A673 (cell line): ENCODE measurements at regions not wholly inside any gene's neighbourhood (a gene's known extent, or its start where the extent isn't known, plus 50 kb on each side); places are given as distances from the start of the nearest gene placed in this dataset.

ENCODE experiments used
- BruUV-seq: library from RNA; stranded (reverse); fragments of 400-500 nt; replicated peaks from 2 replicates; lab custom pipeline; 2021; lab: Mats Ljungman, UMichigan
- CTCF ChIA-PET: fragments of 300-600 bp; sonication (Branson Sonifier 250); formaldehyde crosslinking; loops from one replicate; lab custom pipeline; 2022; ENCODE audit warnings: antibody characterized with exemption; lab: Charles Lee
- POLR2A ChIA-PET: fragments of 300-600 bp; sonication (Branson Sonifier 250); formaldehyde crosslinking; loops from one replicate; lab custom pipeline; 2022; ENCODE audit warnings: antibody characterized with exemption; ENCODE audit not compliant: low non-redundant PET; lab: Charles Lee
- DNase-seq: peaks from one replicate; pipeline ENCODE4 v3.0.0-alpha.2; 2015; ENCODE audit warnings: low spot score
- H3K27ac ChIP-seq: fragments of 200-600 bp; sonication (generic); 2 replicates; pipeline ENCODE4 v1.5.1; 2016; ENCODE audit warnings: mixed run types, low read depth, mild to moderate bottlenecking, mixed read lengths, antibody characterized with exemption, low read length; ENCODE audit not compliant: poor library complexity, severe bottlenecking
- H3K27me3 ChIP-seq: fragments of 200-600 bp; sonication (generic); replicated peaks from 2 replicates; pipeline ENCODE4 v1.6.1; 2017; ENCODE audit warnings: mixed run types, low read depth, mild to moderate bottlenecking, mixed read lengths, antibody characterized with exemption, low read length; ENCODE audit not compliant: insufficient read depth, poor library complexity
- H3K36me3 ChIP-seq: fragments of 200-600 bp; sonication (generic); 2 replicates; pipeline ENCODE4 v1.6.1; 2016; ENCODE audit warnings: mixed run types, mild to moderate bottlenecking, mixed read lengths, antibody characterized with exemption, low read length; ENCODE audit not compliant: insufficient read depth, poor library complexity, severe bottlenecking
- H3K4me1 ChIP-seq: fragments of 200-600 bp; sonication (generic); 2 replicates; pipeline ENCODE4 v1.6.1; 2017; ENCODE audit warnings: mixed run types, mild to moderate bottlenecking, mixed read lengths, antibody characterized with exemption, low read length; ENCODE audit not compliant: insufficient read depth, poor library complexity, severe bottlenecking
- H3K4me3 ChIP-seq: fragments of 200-600 bp; sonication (generic); 2 replicates; pipeline ENCODE4 v1.5.1; 2016; ENCODE audit warnings: low read depth, mixed run types, mild to moderate bottlenecking, mixed read lengths, low read length; ENCODE audit not compliant: poor library complexity, severe bottlenecking
- H3K9me3 ChIP-seq: fragments of 200-600 bp; sonication (generic); 2 replicates; pipeline ENCODE4 v1.6.1; 2016; ENCODE audit warnings: mixed run types, low read depth, mild to moderate bottlenecking, mixed read lengths, antibody characterized with exemption, low read length; ENCODE audit not compliant: poor library complexity, severe bottlenecking
- EZH2 ChIP-seq: fragments of 200-600 bp; sonication (generic); IDR thresholded peaks from 2 replicates; pipeline ENCODE4 v1.6.1; 2017; ENCODE audit warnings: borderline replicate concordance, low read depth, mild to moderate bottlenecking, mixed read lengths, antibody characterized with exemption, low read length; ENCODE audit not compliant: poor library complexity, severe bottlenecking
- intact Hi-C: fragments of 100-400 bp; cut with micrococcal nuclease; formaldehyde crosslinking; loops from one replicate; pipeline ENCODE4 v1.10.0; 2022; ENCODE audit not compliant: unreplicated experiment
- TF ChIP-seq, protein P1 (sequence below): fragments of 300-800, 200-600 bp; sonication (generic); conservative IDR thresholded peaks from 2 replicates; pipeline ENCODE4 v1.5.1; 2017; ENCODE audit warnings: low read depth, mild to moderate bottlenecking, antibody characterized with exemption, low read length, moderate library complexity, mixed read lengths

DNA sequence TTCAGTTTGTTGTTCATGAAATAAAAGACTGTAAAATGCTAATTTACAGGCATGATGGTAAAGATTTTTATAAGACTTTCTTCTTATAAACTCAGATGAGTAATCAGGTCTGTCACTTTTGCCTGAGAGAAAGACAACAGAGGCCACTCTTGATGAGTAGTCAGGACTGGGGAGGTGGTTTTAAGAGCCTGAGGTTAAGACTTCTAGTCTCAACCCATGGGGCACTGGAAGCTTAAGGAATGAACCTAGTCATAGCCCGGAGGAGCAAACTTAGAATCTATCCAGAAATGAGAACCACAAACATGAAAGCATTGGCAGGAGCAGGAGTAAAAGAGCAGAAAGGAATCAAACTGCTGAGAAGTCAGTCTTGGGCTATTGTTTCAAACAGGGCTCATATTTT lies 846.3 kb upstream of the ARPP21 start:
- no peak overlapping the region for H3K27ac ChIP-seq
- no peaks in the 10 kb centered on the region for H3K27me3 ChIP-seq
- no peaks in the 10 kb centered on the region for H3K9me3 ChIP-seq
- no peaks in the 10 kb centered on the region for H3K36me3 ChIP-seq
- ChIA-PET CTCF (no interaction called here), POLR2A (no interaction called here)
- intact Hi-C loops = no loop called here
- H3K4me3 ChIP-seq = no peak overlapping the region
- BruUV-seq = no TSS peak
- no peak for DNase-seq
- TF ChIP-seq EZH2 = no peak
- TF ChIP-seq, protein P1, sequence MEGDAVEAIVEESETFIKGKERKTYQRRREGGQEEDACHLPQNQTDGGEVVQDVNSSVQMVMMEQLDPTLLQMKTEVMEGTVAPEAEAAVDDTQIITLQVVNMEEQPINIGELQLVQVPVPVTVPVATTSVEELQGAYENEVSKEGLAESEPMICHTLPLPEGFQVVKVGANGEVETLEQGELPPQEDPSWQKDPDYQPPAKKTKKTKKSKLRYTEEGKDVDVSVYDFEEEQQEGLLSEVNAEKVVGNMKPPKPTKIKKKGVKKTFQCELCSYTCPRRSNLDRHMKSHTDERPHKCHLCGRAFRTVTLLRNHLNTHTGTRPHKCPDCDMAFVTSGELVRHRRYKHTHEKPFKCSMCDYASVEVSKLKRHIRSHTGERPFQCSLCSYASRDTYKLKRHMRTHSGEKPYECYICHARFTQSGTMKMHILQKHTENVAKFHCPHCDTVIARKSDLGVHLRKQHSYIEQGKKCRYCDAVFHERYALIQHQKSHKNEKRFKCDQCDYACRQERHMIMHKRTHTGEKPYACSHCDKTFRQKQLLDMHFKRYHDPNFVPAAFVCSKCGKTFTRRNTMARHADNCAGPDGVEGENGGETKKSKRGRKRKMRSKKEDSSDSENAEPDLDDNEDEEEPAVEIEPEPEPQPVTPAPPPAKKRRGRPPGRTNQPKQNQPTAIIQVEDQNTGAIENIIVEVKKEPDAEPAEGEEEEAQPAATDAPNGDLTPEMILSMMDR = no peak
- H3K4me1 ChIP-seq = peaks cover 18% of the 10 kb centered on the region

DNA sequence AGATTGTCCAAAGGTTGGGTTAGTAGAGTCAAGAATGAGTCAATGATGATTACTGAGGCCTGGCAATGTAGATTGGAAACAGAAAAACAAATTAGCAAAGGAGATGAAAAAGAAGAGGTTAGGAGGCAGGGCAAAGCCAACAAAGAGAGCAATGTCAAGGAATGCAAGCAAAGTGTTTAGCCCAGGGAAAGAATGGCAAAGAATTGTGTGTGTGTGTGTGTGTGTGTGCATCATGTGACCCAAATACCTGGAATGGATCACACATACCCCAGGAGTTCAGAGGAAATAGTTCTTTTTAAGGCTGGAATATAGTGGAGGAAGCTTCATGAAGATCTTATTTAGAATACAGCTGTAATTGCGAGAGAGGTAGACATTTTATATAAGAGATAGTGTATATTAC lies 831.7 kb upstream of the ARPP21 start:
- peaks cover under 1% of the 10 kb centered on the region for H3K4me1 ChIP-seq
- TF ChIP-seq, protein P1 = no peak
- no peak for TF ChIP-seq EZH2

DNA sequence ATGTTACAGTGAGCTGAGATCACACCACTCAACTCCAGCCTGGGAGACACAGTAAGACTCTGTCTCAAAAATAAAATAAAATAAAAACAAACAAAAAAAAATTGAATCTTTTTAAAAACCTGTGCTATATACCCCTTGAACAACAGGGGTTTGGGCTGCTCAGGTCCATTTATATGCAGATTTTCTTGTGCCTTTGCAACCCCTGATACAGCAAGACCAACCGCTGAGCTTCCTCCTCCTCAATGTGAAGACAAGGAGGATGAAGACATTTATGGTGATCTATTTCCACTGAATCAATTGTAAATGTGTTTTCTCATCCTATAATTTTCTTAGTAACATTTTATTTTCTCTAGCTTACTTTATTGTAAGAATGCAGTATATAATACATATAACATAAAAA lies 831.0 kb upstream of the ARPP21 start:
- ChIA-PET CTCF (no interaction called here), POLR2A (no interaction called here)
- TF ChIP-seq, protein P1 = no peak
- no peak for TF ChIP-seq EZH2
- Histone ChIP-seq H3K4me1 (no peaks in the 10 kb centered on the region), H3K9me3 (no peaks in the 10 kb centered on the region), H3K27me3 (no peaks in the 10 kb centered on the region), H3K36me3 (no peaks in the 10 kb centered on the region), H3K27ac (no peak overlapping the region), H3K4me3 (no peak overlapping the region)
- intact Hi-C loops = no loop called here
- no TSS peak for BruUV-seq
- DNase-seq = no peak

More for the DNA sequence above, 831.7 kb upstream of the ARPP21 start:
- BruUV-seq = no TSS peak
- no peak overlapping the region for H3K27ac ChIP-seq
- no peaks in the 10 kb centered on the region for H3K9me3 ChIP-seq
- DNase-seq = no peak
- ChIA-PET CTCF (no interaction called here), POLR2A (no interaction called here)
- no peaks in the 10 kb centered on the region for H3K27me3 ChIP-seq
- H3K36me3 ChIP-seq = no peaks in the 10 kb centered on the region
- intact Hi-C loops = no loop called here
- no peak overlapping the region for H3K4me3 ChIP-seq
